Hepatocyte (in vitro differentiated cells): ENCODE measurements at regions not wholly inside any gene's neighbourhood (a gene's known extent, or its start where the extent isn't known, plus 50 kb on each side); places are given as distances from the start of the nearest gene placed in this dataset.

Source experiments
- EZH2 ChIP-seq: fragments of 200-600 bp; sonication (generic); IDR thresholded peaks from 2 replicates; pipeline ENCODE4 v1.6.1; 2016; ENCODE audit warnings: antibody characterized with exemption, mild to moderate bottlenecking, borderline replicate concordance
- TF ChIP-seq, protein P1 (sequence below): fragments of 200-600 bp; sonication (generic); IDR thresholded peaks from 2 replicates; pipeline ENCODE4 v1.5.1; 2016; ENCODE audit warnings: antibody characterized with exemption, mild to moderate bottlenecking; ENCODE audit not compliant: poor library complexity

DNA sequence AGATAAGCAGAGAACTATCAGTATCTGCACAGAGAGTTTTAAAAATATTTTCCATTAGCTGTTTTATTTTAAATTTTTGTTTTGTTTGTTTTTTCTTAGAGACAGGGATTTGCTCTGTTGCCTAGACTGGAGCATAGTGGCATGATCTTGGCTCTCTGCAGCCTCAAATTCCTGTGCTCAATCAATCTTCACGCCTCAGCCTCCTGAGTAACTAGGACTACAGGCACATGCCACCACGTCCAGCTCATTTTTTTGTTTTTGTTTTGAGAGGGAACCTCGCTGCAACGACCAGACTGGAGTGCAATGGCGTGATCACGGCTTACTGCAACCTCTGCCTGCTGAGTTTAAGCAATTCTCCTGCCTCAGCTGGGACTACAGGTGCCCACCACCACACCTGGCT, 138.2 kb upstream of the LPAR1 start:
- no peak for TF ChIP-seq EZH2
- TF ChIP-seq, protein P1, sequence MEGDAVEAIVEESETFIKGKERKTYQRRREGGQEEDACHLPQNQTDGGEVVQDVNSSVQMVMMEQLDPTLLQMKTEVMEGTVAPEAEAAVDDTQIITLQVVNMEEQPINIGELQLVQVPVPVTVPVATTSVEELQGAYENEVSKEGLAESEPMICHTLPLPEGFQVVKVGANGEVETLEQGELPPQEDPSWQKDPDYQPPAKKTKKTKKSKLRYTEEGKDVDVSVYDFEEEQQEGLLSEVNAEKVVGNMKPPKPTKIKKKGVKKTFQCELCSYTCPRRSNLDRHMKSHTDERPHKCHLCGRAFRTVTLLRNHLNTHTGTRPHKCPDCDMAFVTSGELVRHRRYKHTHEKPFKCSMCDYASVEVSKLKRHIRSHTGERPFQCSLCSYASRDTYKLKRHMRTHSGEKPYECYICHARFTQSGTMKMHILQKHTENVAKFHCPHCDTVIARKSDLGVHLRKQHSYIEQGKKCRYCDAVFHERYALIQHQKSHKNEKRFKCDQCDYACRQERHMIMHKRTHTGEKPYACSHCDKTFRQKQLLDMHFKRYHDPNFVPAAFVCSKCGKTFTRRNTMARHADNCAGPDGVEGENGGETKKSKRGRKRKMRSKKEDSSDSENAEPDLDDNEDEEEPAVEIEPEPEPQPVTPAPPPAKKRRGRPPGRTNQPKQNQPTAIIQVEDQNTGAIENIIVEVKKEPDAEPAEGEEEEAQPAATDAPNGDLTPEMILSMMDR: no peak
